ENCODE measurements at regions not wholly inside any gene's neighbourhood (a gene's known extent, or its start where the extent isn't known, plus 50 kb on each side); places are given as distances from the start of the nearest gene placed in this dataset.

GRCh38 chr2:19238440-19239060 lies 119.9 kb downstream of the OSR1 start:
- DNase-seq: no peak

- no peak for DNase-seq
Measured at GRCh38 chr2:19235308-19235707, 123.1 kb downstream of the OSR1 start.

GRCh38 chr2:19232312-19232711 lies 126.1 kb downstream of the OSR1 start:
- no peak for DNase-seq

- no peak for DNase-seq
Measured at GRCh38 chr2:19231625-19232024, 126.8 kb downstream of the OSR1 start.

GRCh38 chr2:19230626-19231025 lies 127.8 kb downstream of the OSR1 start:
- DNase-seq: no peak

GRCh38 chr2:19228715-19229114 lies 129.7 kb downstream of the OSR1 start:
- DNase-seq: no peak

- no peak for DNase-seq
Measured at GRCh38 chr2:19228181-19228593, 130.2 kb downstream of the OSR1 start.

GRCh38 chr2:19226871-19227270 lies 131.6 kb downstream of the OSR1 start:
- peak in 1 of 58 donors; percentile 6 for DNase-seq

GRCh38 chr2:19226386-19226785 lies 132.0 kb downstream of the OSR1 start:
- DNase-seq: no peak

- no peak for DNase-seq
Measured at GRCh38 chr2:19225931-19226330, 132.5 kb downstream of the OSR1 start.

- no peak for DNase-seq
Measured at GRCh38 chr2:19225126-19225525, 133.3 kb downstream of the OSR1 start.

- no peak for DNase-seq
Measured at GRCh38 chr2:19224486-19224885, 133.9 kb downstream of the OSR1 start.

GRCh38 chr2:19224011-19224410 lies 134.4 kb downstream of the OSR1 start:
- no peak for DNase-seq

GRCh38 chr2:19219060-19219459 lies 139.4 kb downstream of the OSR1 start:
- no peak for DNase-seq

- no peak for DNase-seq
Measured at GRCh38 chr2:19218166-19218565, 140.3 kb downstream of the OSR1 start.

GRCh38 chr2:19216676-19217602 lies 141.5 kb downstream of the OSR1 start:
- no peak for DNase-seq

- no peak for DNase-seq
Measured at GRCh38 chr2:19216238-19216637, 142.2 kb downstream of the OSR1 start.

GRCh38 chr2:19214682-19215391 lies 143.6 kb downstream of the OSR1 start:
- DNase-seq: no peak

GRCh38 chr2:19209575-19210341 lies 148.7 kb downstream of the OSR1 start:
- DNase-seq: no peak

GRCh38 chr2:19208479-19209199 lies 149.8 kb downstream of the OSR1 start:
- no peak for DNase-seq

GRCh38 chr2:19207452-19207851 lies 151.0 kb downstream of the OSR1 start:
- DNase-seq: no peak
